ENCODE measurements at regions not wholly inside any gene's neighbourhood (a gene's known extent, or its start where the extent isn't known, plus 50 kb on each side); places are given as distances from the start of the nearest gene placed in this dataset.

DNA sequence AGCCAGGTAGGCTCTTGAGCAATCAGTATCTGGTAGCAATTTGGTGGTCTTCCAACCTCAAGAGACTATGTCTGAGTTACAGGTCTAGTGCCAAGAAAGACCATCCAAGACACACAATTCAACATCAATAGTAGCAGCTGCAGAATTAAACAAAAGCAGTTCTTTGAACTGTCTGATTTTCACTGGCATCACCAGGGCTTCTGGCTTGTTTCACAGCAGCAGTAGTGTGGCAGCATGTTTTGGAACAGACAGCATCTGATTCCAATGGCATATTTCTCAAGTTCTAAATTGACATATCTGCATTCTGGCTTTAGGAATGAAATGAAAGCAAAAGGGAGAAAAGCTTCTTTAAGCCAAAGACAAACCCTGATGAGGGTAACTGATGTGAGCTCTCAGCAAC is 334.7 kb upstream of the PRMT6 start:
- no peak for TF ChIP-seq POLR2AphosphoS5 (IDR thresholded peaks at IDR 0.05; ENCODE audit: low read depth, low read length)
- TF ChIP-seq POLR2A (IDR thresholded peaks at IDR 0.05; ENCODE audit: low read depth, low read length) = no peak
- TF ChIP-seq TAF1 (IDR thresholded peaks at IDR 0.05; ENCODE audit: low read depth, low read length) = no peak
